ENCODE measurements at regions not wholly inside any gene's neighbourhood (a gene's known extent, or its start where the extent isn't known, plus 50 kb on each side); places are given as distances from the start of the nearest gene placed in this dataset.
"Not testable (repeated sequence)": the region's sequence is repeated elsewhere in the genome, so short reads cannot be mapped to it uniquely, and the experiment has no call there.

- TF ChIP-seq POLR2AphosphoS5 (IDR thresholded peaks at IDR 0.05; ENCODE audit: low read depth); CTCF (IDR thresholded peaks at IDR 0.05; ENCODE audit: insufficient read depth, low read length): not testable (repeated sequence)
Measured at GRCh38 chrX:144119490-144119889, 235.6 kb downstream of the UBE2NL start.

Measured in HL-60 (cell line).